OCI-LY1 (cell line): ENCODE measurements at regions not wholly inside any gene's neighbourhood (a gene's known extent, or its start where the extent isn't known, plus 50 kb on each side); places are given as distances from the start of the nearest gene placed in this dataset.

Experiments used
- H2AFZ ChIP-seq: fragments of 200-600 bp; sonication (generic), shearing (Covaris generic); 2 replicates; pipeline ENCODE4 v1.6.0; 2014; ENCODE audit warnings: antibody characterized with exemption, mild to moderate bottlenecking, low read length
- H3F3A ChIP-seq: fragments of 200-600 bp; sonication (generic), shearing (Covaris generic); 2 replicates; pipeline ENCODE4 v1.6.0; 2014; ENCODE audit warnings: mild to moderate bottlenecking, antibody characterized with exemption, low read length, moderate library complexity; ENCODE audit not compliant: insufficient read depth
- H3K27ac ChIP-seq: fragments of 200-600 bp; sonication (generic); 2 replicates; pipeline ENCODE4 v1.5.1; 2014; ENCODE audit warnings: low read length, mixed run types, mild to moderate bottlenecking, low read depth; ENCODE audit not compliant: poor library complexity, severe bottlenecking
- H3K27me3 ChIP-seq: fragments of 200-600 bp; sonication (generic); 2 replicates; pipeline ENCODE4 v1.6.0; 2014; ENCODE audit warnings: antibody characterized with exemption, mild to moderate bottlenecking, low read length, moderate library complexity; ENCODE audit not compliant: insufficient read depth
- H3K36me3 ChIP-seq: fragments of 200-600 bp; sonication (generic); 2 replicates; pipeline ENCODE4 v1.6.1; 2014; ENCODE audit warnings: mild to moderate bottlenecking, antibody characterized with exemption, low read length, moderate library complexity, mixed read lengths; ENCODE audit not compliant: insufficient read depth
- H3K4me1 ChIP-seq: fragments of 200-600 bp; sonication (generic); 2 replicates; pipeline ENCODE4 v1.5.1; 2014; ENCODE audit warnings: mild to moderate bottlenecking, low read length, moderate library complexity; ENCODE audit not compliant: insufficient read depth, severe bottlenecking
- H3K4me2 ChIP-seq: fragments of 200-600 bp; sonication (generic), shearing (Covaris generic); 2 replicates; pipeline ENCODE4 v1.6.1; 2014; ENCODE audit warnings: low read length
- H3K4me3 ChIP-seq: fragments of 200-600 bp; sonication (generic); 2 replicates; pipeline ENCODE4 v1.5.1; 2014; ENCODE audit warnings: low read length, low read depth, mild to moderate bottlenecking, mixed read lengths; ENCODE audit not compliant: poor library complexity, severe bottlenecking
- H3K79me2 ChIP-seq: fragments of 200-600 bp; shearing (Covaris generic); 2 replicates; pipeline ENCODE4 v1.6.1; 2016; ENCODE audit warnings: mixed run types, low read length, mixed read lengths; ENCODE audit not compliant: insufficient read depth
- H3K9ac ChIP-seq: fragments of 200-600 bp; sonication (generic), shearing (Covaris generic); 2 replicates; pipeline ENCODE4 v1.6.1; 2014; ENCODE audit warnings: mild to moderate bottlenecking, low read length, mixed read lengths
- H3K9me2 ChIP-seq: fragments of 200-600 bp; sonication (generic), shearing (Covaris generic); 2 replicates; pipeline ENCODE4 v1.6.1; 2014; ENCODE audit warnings: low read depth, mild to moderate bottlenecking, low read length, mixed read lengths
- H3K9me3 ChIP-seq: fragments of 200-600 bp; shearing (Covaris generic); 2 replicates; pipeline ENCODE4 v1.6.1; 2014; ENCODE audit warnings: low read length, mixed read lengths
- H4K20me1 ChIP-seq: fragments of 200-600 bp; sonication (generic), shearing (Covaris generic); 2 replicates; pipeline ENCODE4 v1.6.0; 2016; ENCODE audit warnings: mild to moderate bottlenecking, low read length; ENCODE audit not compliant: insufficient read depth
- CTCF ChIP-seq: fragments of 200-600 bp; sonication (generic), shearing (Covaris generic); IDR thresholded peaks from 2 replicates; pipeline ENCODE4 v1.5.1; 2017; ENCODE audit warnings: mild to moderate bottlenecking, antibody characterized with exemption, low read length, moderate library complexity, mixed read lengths
- EZH2 ChIP-seq: fragments of 200-600 bp; sonication (generic), shearing (Covaris generic); IDR thresholded peaks from 2 replicates; pipeline ENCODE4 v1.8.0; 2017; ENCODE audit warnings: borderline replicate concordance, mixed run types, mild to moderate bottlenecking, antibody characterized with exemption, low read length, moderate library complexity, mixed read lengths

DNA sequence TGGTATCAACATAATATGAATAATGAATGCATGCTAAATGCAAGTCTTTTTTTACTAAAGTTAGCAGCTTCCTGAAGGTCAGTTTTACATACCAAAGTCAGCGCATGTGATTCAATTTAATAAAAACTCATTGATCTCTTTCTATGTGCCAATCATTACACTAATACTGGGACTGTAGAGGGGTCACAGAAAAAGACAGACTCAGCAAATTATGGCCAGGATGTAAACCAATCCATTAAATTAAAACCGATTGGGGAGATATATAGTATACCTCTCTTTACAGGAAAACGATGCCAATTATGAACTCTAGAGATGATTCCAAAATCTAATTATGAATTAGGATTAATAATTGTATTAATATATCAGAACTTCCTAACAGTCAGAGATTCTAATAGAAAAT, 624.4 kb upstream of the PCDH20 start:
- no peak overlapping the region for H3K27ac ChIP-seq
- no peak overlapping the region for H2AFZ ChIP-seq
- no peaks in the 10 kb centered on the region for H3K9me3 ChIP-seq
- no peak overlapping the region for H3K9ac ChIP-seq
- H3K27me3 ChIP-seq, result no peaks in the 10 kb centered on the region
- no peaks in the 10 kb centered on the region for H3K79me2 ChIP-seq
- H4K20me1 ChIP-seq, result no peaks in the 10 kb centered on the region
- no peaks in the 10 kb centered on the region for H3K36me3 ChIP-seq
- no peak overlapping the region for H3K4me3 ChIP-seq
- H3K4me2 ChIP-seq, result no peak overlapping the region
- H3F3A ChIP-seq, result no peaks in the 10 kb centered on the region
- no peaks in the 10 kb centered on the region for H3K9me2 ChIP-seq
- TF ChIP-seq EZH2 (no peak), CTCF (no peak)
- peaks cover 10% of the 10 kb centered on the region for H3K4me1 ChIP-seq

DNA sequence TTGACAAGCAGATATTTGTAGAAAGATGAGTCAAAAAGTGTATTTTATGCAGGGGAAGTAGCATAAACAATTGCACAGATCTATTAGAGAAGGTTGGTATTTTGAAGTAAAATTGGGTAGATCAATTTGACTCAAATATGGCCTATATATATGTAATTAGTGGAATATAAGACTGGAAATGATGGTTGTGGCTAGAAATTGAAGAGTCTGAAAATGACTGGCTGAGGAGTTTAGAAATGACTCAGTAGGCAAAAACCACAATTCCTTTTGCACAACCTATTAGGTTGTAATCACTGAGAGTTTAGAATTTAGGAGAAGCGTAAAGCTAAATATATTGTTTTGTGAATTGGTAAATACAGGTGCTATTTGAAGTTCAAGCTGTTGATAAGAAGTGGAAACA, 622.6 kb upstream of the PCDH20 start:
- H3K4me1 ChIP-seq, result peaks cover 22% of the 10 kb centered on the region
- no peaks in the 10 kb centered on the region for H3K9me2 ChIP-seq
- H2AFZ ChIP-seq, result no peak overlapping the region; the same call in 1 of the 2 replicates
- H3F3A ChIP-seq, result no peaks in the 10 kb centered on the region
- H3K4me3 ChIP-seq, result no peak overlapping the region
- H3K27ac ChIP-seq, result no peak overlapping the region
- H3K27me3 ChIP-seq, result no peaks in the 10 kb centered on the region
- H3K9ac ChIP-seq, result no peak overlapping the region
- H3K4me2 ChIP-seq, result no peak overlapping the region
- no peaks in the 10 kb centered on the region for H3K79me2 ChIP-seq
- no peaks in the 10 kb centered on the region for H3K36me3 ChIP-seq
- no peak for TF ChIP-seq EZH2
- no peak for TF ChIP-seq CTCF
- H3K9me3 ChIP-seq, result no peaks in the 10 kb centered on the region
- no peaks in the 10 kb centered on the region for H4K20me1 ChIP-seq

- Histone ChIP-seq H3K9ac (no peak overlapping the region), H4K20me1 (no peaks in the 10 kb centered on the region), H2AFZ (no peak overlapping the region), H3K4me2 (no peak overlapping the region), H3K27ac (no peak overlapping the region), H3K36me3 (no peaks in the 10 kb centered on the region), H3F3A (no peaks in the 10 kb centered on the region; the same call in 1 of the 2 replicates), H3K4me3 (no peak overlapping the region), H3K79me2 (no peaks in the 10 kb centered on the region), H3K9me3 (no peaks in the 10 kb centered on the region), H3K4me1 (peaks cover 22% of the 10 kb centered on the region), H3K27me3 (no peaks in the 10 kb centered on the region), H3K9me2 (no peaks in the 10 kb centered on the region)
- TF ChIP-seq EZH2, result no peak
Observed at GRCh38 chr13:62035981-62036380, 620.3 kb upstream of the PCDH20 start.

- no peaks in the 10 kb centered on the region for H3K36me3 ChIP-seq
- H3K27ac ChIP-seq, result no peak overlapping the region
- no peak for TF ChIP-seq EZH2
- TF ChIP-seq CTCF, result no peak
- H3K79me2 ChIP-seq, result no peaks in the 10 kb centered on the region
- no peaks in the 10 kb centered on the region for H3K27me3 ChIP-seq
- H3K4me3 ChIP-seq, result no peak overlapping the region
- no peaks in the 10 kb centered on the region for H3K9me3 ChIP-seq
- H3F3A ChIP-seq, result no peaks in the 10 kb centered on the region; the same call in 1 of the 2 replicates
- H3K9ac ChIP-seq, result no peak overlapping the region
- peak overlapping the region; percentile 11; the same call in 1 of the 2 replicates for H3K4me2 ChIP-seq
- no peaks in the 10 kb centered on the region for H4K20me1 ChIP-seq
- no peaks in the 10 kb centered on the region for H3K9me2 ChIP-seq
- peaks cover 16% of the 10 kb centered on the region for H3K4me1 ChIP-seq
- H2AFZ ChIP-seq, result no peak overlapping the region; the same call in 1 of the 2 replicates
Observed at GRCh38 chr13:62033934-62034333, 618.3 kb upstream of the PCDH20 start.
